HPDE6-E6E7 (cell line): ENCODE measurements at regions not wholly inside any gene's neighbourhood (a gene's known extent, or its start where the extent isn't known, plus 50 kb on each side); places are given as distances from the start of the nearest gene placed in this dataset.

Source experiments
- DNase-seq: peaks from one replicate; pipeline ENCODE4 v3.0.0; 2011; ENCODE audit warnings: missing footprints; ENCODE audit errors: extremely low spot score

GRCh38 chr6:134739299-134740026, 210.4 kb downstream of the ALDH8A1 start:
- no peak for DNase-seq

DNA sequence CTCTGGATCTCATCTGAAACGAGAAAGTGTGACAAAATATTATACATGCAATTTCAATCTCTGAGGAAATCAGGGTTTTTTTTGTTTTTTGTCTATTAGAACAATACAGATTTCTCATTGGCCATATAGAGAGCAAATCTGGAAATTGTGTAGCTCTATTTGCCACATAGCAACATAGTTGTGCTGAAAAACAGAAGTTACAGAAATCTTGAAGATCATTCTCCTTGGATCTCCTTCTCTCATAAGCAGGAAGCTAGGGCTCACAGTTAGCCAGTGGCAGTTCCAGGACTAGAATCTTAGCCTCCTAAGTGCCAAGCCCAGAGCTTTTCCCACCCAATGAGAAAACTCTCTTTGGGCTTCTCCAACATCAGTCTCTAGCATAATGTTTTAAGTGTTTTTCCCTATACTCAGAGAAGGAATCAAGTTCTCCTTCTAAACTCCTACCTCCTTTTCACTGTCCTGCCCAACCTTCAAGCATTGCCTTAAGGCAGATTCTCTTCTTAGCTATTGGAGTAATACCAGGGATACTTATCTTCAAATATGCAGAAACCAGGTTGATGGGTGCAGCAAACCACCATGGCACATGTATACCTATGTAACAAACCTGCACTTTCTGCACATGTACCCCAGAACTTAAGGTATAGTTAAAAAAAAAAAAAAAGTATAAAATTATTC, 211.6 kb downstream of the ALDH8A1 start:
- DNase-seq = no peak

- DNase-seq = no peak
Measured at GRCh38 chr6:134735461-134735860, 214.4 kb downstream of the ALDH8A1 start.

DNA sequence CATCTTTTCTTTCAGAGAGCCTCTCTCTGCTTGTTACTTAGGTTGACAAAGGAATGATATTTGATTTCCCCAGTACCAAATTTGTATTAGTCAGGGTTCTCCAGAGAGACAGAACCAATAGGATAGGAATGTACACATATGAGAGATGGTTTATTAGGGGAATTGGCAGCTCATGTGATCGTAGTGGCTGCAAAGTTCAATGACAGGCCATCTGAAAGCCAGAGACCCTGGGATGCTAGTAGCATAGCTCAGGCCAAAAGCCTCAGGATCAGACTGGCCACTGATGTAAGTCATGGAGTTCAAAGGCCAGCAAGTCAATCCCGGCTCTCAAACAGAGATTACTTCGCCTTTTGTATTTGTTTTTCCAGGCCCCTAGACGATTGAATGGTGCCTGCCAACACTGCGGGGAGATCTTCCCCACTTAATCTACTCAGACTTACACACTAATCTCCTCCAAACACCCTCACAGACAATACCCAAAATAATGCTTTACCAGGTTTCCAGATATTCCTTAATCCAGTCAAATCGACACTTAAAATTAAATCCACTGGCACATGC, 215.5 kb downstream of the ALDH8A1 start:
- DNase-seq = no peak

GRCh38 chr6:134733801-134734200, 216.1 kb downstream of the ALDH8A1 start:
- DNase-seq = no peak

DNA sequence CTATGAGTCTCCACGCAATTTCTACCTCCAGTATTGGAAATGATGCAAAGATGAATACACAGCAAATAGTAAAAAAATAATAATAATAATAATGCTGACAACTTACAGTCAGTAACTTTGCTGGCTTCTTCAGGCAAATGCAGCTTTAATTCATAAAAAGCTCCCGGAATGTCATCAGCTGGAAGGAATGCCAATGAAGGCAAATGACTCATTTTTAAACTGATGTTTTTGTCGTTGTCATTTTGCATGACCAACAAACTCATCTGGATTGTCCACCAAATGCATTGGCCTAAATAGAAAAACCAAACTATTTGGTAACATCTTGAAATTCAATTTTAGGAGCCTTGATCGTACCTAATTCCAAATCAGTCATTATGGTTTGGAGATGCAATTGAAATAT, 217.1 kb downstream of the ALDH8A1 start:
- DNase-seq = no peak

DNA sequence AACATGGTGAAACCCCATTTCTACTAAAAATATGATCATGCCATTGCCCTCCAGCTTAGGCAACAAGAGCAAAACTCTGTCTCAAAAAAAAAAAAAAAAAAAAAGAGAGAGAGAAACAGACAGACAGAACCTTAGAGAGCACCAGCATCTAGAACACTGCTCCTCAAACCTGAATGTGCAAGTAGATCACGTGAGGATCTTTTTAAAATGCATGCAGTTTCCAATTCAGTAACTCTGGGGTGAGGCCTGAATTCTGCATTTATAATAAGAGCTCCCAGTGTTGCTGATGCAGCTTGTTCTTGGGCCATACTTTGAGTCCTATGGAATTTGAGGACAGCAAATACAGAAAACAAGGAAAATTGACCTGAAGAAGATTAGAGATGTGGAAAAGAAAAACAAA, 218.3 kb downstream of the ALDH8A1 start:
- DNase-seq = no peak

DNA sequence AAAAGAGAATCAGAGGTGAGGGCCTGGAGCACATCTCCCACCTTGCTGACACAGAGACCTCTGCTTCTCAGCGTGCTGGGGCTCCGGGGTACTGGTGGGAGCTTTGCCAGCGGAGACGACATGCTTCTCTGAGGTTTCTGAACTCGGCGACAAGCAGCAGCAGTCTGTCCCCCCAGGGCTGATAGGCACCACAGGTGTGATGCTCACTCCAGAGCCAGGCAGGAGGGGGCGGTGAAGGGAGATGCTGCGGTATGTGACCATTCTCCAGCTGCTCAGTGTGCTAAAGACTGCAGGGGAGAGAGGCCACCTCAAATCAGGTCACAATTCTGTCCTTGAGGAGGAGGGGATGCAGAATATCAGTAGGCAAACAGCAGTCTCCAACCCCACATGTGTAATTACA, 219.9 kb downstream of the ALDH8A1 start:
- no peak for DNase-seq

DNA sequence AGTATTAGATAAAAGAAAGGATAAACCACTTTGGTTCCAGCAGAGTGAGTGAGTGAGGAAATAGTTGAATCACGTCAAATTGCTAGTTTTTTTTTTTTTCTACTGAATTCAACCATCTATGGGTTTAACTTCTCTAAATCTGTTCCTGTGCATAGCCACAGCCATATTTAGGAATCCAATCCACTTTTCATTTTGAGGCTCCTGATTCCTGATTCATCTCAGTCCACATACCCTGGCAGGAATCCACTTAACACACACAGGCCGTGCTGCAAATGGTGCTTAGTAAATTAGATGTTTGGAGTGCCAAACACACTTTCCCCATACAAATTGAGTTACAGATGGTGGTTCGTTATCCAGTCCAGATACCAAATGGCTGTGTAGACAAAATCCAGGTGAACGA, 220.3 kb downstream of the ALDH8A1 start:
- no peak for DNase-seq

GRCh38 chr6:134727081-134727480, 222.8 kb downstream of the ALDH8A1 start:
- DNase-seq = no peak

GRCh38 chr6:134725590-134725989, 224.3 kb downstream of the ALDH8A1 start:
- DNase-seq = no peak

GRCh38 chr6:134724771-134725340, 225.0 kb downstream of the ALDH8A1 start:
- DNase-seq = no peak

GRCh38 chr6:134723081-134723871, 226.6 kb downstream of the ALDH8A1 start:
- DNase-seq = no peak

GRCh38 chr6:134722200-134722870, 227.6 kb downstream of the ALDH8A1 start:
- DNase-seq = no peak

GRCh38 chr6:134721060-134721405, 228.9 kb downstream of the ALDH8A1 start:
- no peak for DNase-seq

DNA sequence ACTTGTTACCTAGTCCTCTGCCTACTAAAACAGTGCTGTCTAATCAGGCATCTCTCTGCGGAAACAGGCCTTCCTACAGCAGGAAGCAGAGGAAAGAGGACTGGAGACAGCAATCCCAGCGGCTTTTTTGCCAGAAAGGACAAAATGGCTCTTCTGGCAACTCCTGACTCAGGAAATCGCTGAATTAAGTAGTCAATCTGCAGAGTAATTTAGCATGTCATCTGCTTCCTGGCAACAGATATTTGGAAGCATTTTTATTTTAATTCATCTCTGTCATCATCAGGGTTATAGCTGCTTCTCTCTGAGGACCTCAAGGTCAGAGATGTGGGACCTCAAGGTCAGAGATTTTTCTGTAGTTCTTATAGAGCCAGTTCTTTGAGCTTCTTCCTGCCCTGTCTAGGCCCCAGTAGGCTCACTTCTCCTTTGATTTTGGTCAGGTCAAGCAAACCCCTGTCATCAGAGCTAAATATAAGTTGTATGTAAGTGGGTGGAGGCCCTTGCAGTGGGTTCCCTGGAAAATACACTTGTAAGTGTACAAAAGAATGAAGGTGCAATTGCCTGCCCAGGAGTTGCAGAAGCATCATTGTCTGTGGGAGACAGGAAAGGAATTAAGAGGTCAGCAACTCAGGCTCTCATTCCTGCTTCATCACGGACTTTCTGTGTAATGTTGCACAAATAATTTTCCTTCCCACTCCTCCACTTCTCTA, 229.4 kb downstream of the ALDH8A1 start:
- DNase-seq = no peak

GRCh38 chr6:134719911-134720310, 230.0 kb downstream of the ALDH8A1 start:
- DNase-seq = no peak

DNA sequence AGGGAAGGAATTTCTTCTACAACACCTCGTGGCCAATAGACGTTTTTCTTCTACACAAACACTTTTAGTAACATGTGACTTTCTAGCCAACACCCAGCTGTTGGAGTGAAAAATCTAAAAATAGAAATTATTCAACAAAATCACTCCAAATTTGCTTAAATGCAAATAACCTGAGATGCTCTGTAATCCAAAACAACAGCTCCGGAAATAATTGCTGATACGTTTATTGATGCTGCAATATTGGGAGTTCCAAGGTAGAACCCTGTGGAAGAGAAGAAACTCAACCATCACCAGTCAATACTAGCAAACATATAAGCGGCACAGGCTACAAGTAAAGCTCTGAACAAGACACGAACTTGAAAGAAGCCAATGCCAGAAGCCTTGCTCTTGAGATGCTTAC, 230.6 kb downstream of the ALDH8A1 start:
- no peak for DNase-seq

DNA sequence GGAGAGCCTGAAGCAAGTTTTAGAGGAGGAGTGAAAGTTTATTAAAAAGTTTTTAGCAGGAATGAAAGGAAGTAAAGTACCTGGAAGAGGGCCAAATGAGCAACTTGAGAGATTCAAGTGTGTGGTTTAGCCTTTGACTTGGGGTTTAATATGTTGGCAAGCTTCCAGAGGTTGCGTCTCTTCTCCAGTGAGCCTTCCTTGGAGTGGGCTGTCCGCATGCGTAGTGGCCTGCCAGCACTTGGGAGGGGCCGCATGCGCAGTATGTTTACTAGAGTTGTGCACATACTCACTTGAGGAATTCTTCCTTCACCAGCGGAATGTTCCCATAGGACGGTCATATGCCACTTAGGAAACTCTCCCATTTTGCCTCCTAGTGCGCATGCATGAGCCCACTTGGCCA, 235.2 kb downstream of the ALDH8A1 start:
- DNase-seq = peak; percentile 27

- DNase-seq = peak; percentile 48
Measured at GRCh38 chr6:134714113-134714512, 235.8 kb downstream of the ALDH8A1 start.

DNA sequence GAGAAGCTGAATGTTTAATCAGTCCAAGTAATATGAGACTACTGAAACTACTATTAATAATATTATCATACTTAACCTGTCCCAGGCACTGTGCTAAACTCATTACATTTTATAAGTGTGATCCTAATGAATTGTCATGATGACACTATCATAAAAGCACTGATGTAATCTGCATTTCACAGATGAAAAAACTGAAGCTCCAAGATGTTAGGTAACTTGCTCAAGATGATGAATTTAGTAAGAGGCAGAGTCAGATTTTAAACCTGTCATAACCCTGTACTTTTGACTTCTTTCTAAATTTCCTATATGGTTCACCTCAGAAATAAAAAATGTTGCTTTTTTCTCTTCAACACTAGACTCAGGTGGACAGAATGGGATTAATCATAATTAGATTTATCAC, 237.6 kb downstream of the ALDH8A1 start:
- DNase-seq = no peak
